Stromal cell of bone marrow (primary cell): ENCODE measurements at regions not wholly inside any gene's neighbourhood (a gene's known extent, or its start where the extent isn't known, plus 50 kb on each side); places are given as distances from the start of the nearest gene placed in this dataset.

Experiments used
- DNase-seq: peaks from one replicate; pipeline ENCODE4 v3.0.0-alpha.2; 2012; ENCODE audit warnings: low read depth

GRCh38 chr5:39555788-39556187 lies 131.0 kb upstream of the DAB2 start:
- no peak for DNase-seq

- peak; percentile 82 for DNase-seq
These were observed 122.9 kb upstream of the DAB2 start for GRCh38 chr5:39547553-39548154.

- no peak for DNase-seq
These were observed 120.2 kb upstream of the DAB2 start for GRCh38 chr5:39544941-39545340.

GRCh38 chr5:39543335-39543734 lies 118.6 kb upstream of the DAB2 start:
- no peak for DNase-seq

GRCh38 chr5:39542511-39543285 lies 117.9 kb upstream of the DAB2 start:
- DNase-seq = no peak

- no peak for DNase-seq
These were observed 117.1 kb upstream of the DAB2 start for GRCh38 chr5:39541920-39542319.

GRCh38 chr5:39539470-39539869 lies 114.7 kb upstream of the DAB2 start:
- no peak for DNase-seq

GRCh38 chr5:39534690-39535089 lies 109.9 kb upstream of the DAB2 start:
- no peak for DNase-seq

- no peak for DNase-seq
These were observed 109.0 kb upstream of the DAB2 start for GRCh38 chr5:39533749-39534148.

GRCh38 chr5:39532511-39532910 lies 107.7 kb upstream of the DAB2 start:
- no peak for DNase-seq

- no peak for DNase-seq
These were observed 106.5 kb upstream of the DAB2 start for GRCh38 chr5:39531306-39531705.

- DNase-seq = no peak
These were observed 102.2 kb upstream of the DAB2 start for GRCh38 chr5:39526914-39527477.

- peak; percentile 38 for DNase-seq
These were observed 101.0 kb upstream of the DAB2 start for GRCh38 chr5:39525781-39526180.

- no peak for DNase-seq
These were observed 100.5 kb upstream of the DAB2 start for GRCh38 chr5:39525271-39525670.

- DNase-seq = no peak
These were observed 99.0 kb upstream of the DAB2 start for GRCh38 chr5:39523821-39524220.

- DNase-seq = no peak
These were observed 97.3 kb upstream of the DAB2 start for GRCh38 chr5:39521940-39522590.

GRCh38 chr5:39521098-39521860 lies 96.5 kb upstream of the DAB2 start:
- no peak for DNase-seq

- peak; percentile 50 for DNase-seq
These were observed 95.4 kb upstream of the DAB2 start for GRCh38 chr5:39520232-39520572.

- no peak for DNase-seq
These were observed 94.9 kb upstream of the DAB2 start for GRCh38 chr5:39519566-39520231.

GRCh38 chr5:39519079-39519478 lies 94.3 kb upstream of the DAB2 start:
- no peak for DNase-seq

- DNase-seq = no peak
These were observed 93.7 kb upstream of the DAB2 start for GRCh38 chr5:39518516-39518915.

GRCh38 chr5:39517800-39518199 lies 93.0 kb upstream of the DAB2 start:
- DNase-seq = peak; percentile 41
